HS-5 (cell line): ENCODE measurements at regions not wholly inside any gene's neighbourhood (a gene's known extent, or its start where the extent isn't known, plus 50 kb on each side); places are given as distances from the start of the nearest gene placed in this dataset.
"Not testable (repeated sequence)": the region's sequence is repeated elsewhere in the genome, so short reads cannot be mapped to it uniquely, and the experiment has no call there.

ENCODE experiments used
- DNase-seq: peaks from one replicate; pipeline ENCODE4 v3.0.0-alpha.2; 2012; ENCODE audit warnings: low read depth

DNA sequence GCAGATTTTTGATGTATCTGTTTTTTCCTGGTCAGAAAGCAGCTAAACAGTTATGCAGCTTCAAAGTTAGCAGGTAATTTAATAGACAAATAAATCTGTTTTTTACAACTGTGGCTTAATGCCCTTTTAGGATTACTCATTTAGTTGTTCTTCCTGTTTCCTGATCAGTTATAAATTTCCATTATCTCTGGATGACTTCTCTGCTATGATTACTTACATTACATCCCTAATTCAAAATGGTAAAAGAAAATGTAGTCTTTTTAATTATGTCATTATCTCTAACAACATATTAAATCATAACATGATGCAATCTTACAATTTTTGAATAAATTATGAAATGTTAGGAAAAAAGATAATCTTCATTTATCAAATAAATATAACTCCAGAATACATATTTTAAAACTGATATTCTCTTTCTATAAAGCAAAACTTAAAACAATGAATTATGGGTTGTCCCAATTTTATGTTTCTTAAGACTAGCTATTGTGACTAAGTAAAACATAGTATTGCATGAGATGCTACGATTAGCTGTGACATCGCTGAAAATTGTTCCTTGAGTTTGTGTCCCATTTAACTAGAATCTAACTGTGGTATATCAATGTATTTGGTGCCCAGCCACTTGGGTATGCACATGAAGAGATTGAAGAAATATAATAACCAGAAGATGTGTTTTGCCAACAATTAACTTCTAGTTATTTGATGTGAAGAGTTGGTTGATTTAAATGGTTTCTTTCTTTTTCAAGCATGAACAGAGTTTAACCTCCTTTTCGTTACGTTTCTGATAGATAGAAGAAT is 605.3 kb upstream of the SPRY2 start:
- DNase-seq, result no peak

DNA sequence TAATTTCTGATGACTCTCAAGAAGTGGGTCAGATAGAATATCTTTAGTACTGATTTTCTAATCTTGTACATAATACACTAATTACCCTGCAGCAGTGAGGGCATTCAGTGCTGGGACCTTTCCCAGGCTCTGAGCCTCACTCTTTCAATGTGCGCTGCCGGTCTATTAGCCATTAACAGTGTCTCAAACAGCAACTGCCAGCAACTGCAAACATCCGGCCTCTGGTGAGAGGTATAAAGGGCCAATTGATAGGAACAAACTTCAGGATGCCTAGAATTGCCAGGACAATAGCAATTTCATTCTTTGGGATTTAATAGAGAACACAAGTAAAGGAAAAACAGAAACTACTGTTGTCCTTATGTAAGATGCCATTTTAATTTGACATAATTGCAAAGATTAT is 604.4 kb upstream of the SPRY2 start:
- DNase-seq, result no peak

DNA sequence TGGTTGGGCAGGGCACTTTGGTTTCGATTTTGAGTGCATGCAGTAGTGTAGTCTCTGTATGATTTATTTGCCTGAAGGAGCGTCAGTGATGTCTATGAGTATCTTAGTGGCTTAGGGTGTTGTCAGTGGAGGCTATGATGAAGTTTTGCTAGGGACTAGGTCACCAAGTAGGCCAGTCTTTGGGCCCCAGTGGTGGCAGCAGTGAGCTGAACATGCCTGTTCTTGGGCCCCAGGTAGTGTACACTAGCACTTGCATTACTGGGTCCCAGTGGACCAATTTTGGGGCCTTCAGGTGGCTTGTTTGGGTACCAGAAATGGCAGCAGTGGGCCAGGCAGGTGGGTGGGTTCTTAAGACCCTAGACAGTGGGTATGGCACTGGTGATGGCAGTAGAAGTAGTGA is 598.7 kb upstream of the SPRY2 start:
- DNase-seq, result no peak

GRCh38 chr13:80931766-80932165 is 590.8 kb upstream of the SPRY2 start:
- no peak for DNase-seq

- DNase-seq, result no peak
These were observed 590.2 kb upstream of the SPRY2 start for GRCh38 chr13:80931118-80931517.

GRCh38 chr13:80928241-80928640 is 587.3 kb upstream of the SPRY2 start:
- no peak for DNase-seq

DNA sequence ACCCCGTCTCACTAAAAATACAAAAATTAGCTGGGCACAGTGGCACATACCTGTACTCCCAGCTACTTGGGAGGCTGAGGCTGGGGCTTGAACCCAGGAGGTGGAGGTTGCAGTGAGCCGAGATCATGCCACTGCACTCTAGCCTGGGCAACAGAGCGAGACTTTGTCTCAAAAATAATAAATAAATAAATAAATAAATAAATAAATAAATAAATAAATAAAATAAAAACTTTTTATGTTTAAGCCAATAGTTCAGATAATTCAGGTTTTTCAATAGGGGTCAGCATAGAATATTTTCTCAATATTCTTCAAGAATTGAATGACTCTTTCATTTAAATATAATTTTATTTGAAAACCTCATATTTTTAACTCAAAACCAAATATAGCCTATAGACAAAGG is 585.1 kb upstream of the SPRY2 start:
- not testable (repeated sequence) for DNase-seq

- peak; percentile 5 for DNase-seq
These were observed 583.7 kb upstream of the SPRY2 start for GRCh38 chr13:80924596-80924995.

DNA sequence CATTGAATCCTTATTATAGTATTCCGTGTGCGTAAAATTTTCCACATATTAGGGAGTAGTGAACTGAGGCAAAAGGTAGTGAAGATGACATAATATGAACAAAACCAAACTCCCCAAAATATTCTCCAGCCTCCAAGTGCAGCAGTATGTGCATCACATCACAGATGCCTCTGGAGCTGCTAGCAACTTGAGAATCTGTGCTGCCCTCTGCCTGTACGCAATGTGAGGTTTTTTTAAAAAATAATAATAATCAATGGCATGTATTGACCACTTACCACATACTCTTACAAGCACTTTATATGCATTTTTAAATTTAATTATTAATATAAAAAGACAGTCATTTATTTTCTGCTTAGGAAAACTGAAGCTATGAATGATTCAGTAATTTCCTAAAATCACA is 583.0 kb upstream of the SPRY2 start:
- DNase-seq, result no peak

- DNase-seq, result no peak
These were observed 581.0 kb upstream of the SPRY2 start for GRCh38 chr13:80921971-80922370.

GRCh38 chr13:80921541-80921940 is 580.6 kb upstream of the SPRY2 start:
- DNase-seq, result peak; percentile 38

DNA sequence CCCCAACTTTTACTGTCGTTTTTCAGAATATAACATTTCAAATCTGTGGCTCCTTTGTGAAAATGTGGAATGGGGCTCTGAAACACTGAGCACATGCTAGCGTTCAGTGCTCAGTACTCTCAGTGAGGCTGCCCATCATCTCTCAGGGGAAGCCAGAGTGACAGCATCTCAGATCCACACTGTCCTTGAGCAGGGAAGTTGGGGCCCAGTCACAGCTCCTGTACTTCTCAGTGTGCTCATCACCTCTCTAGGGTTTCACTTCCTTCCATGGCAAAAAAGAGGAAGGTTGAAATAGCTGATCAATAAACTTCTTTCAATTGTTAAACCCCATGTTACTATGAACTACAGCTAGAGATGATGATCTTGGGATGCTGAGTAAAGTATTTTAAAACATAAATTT is 565.9 kb upstream of the SPRY2 start:
- no peak for DNase-seq

DNA sequence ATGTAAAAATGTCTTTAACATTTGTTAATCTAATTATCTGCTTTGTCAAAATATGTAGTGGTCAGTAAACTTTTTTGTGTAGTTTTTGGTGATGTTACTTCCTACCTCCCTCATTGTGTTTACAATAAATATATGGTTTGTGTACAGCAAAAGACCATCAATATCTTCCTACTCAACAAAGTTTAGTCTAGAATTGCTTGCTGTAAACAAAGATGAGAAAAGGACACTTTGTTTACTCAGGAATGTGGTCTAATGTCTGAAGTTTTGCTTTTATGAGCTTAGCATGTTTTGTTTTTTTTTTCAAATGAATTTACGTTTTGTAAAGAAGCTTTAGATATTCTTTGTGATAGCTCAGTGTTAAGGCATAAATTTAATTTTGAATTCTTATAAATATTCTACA is 563.5 kb upstream of the SPRY2 start:
- no peak for DNase-seq

DNA sequence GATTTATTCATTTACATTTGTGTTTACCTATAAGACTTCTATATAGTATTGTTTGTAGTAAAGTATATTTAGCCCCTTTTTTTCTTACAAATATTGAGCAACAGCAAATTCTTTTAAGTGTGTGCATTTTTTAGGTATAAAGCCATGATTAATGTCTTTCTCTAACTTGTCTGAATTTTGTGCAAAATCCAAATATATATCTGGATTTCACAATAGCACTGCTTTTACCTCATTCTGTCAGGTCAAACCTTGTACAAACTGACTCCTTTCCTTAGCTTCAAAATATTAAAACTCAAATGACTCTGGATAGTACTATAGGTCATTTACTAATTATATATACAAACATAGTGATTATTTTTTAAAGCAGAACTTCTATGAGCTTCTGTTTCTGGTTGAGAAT is 563.0 kb upstream of the SPRY2 start:
- DNase-seq, result no peak

- DNase-seq, result no peak
These were observed 560.6 kb upstream of the SPRY2 start for GRCh38 chr13:80901530-80901929.

GRCh38 chr13:80901111-80901510 is 560.2 kb upstream of the SPRY2 start:
- no peak for DNase-seq

GRCh38 chr13:80900561-80900960 is 559.6 kb upstream of the SPRY2 start:
- no peak for DNase-seq

DNA sequence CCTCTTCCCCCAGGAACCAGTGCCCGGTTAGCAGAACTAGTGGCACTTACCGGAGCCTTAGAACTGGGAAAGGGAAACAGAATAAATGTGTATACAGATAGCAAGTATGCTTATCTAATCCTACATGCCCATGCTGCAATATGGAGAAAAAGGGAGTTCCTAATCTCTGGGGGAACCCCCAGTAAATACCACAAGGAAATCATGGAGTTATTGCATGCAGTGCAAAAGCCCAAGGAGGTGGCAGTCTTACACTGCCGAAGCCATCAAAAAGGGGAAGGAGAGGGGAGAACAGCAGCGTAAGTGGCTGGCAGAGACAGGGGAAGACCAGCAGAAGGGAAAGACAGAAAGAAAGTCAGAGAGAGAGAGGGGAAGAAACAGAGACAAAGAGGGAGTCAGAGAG is 556.7 kb upstream of the SPRY2 start:
- not testable (repeated sequence) for DNase-seq

DNA sequence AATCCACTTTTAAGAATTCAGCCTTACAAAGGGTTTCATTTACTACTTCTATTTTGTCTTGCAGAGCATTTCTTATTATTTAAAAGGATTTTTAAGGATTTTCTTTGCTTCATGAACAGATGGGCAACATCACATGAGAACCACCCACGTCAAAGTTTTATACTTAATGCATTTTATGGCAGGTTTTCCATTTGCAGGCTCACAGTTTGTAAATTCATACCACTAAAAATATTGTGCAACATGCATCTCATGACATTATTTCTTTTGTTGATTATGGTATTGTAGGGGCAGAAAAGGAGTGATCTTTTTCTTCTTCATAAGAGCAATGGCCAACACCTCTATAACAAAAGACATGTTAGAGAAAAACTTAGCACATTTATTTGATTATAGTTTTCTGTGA is 554.0 kb upstream of the SPRY2 start:
- no peak for DNase-seq

DNA sequence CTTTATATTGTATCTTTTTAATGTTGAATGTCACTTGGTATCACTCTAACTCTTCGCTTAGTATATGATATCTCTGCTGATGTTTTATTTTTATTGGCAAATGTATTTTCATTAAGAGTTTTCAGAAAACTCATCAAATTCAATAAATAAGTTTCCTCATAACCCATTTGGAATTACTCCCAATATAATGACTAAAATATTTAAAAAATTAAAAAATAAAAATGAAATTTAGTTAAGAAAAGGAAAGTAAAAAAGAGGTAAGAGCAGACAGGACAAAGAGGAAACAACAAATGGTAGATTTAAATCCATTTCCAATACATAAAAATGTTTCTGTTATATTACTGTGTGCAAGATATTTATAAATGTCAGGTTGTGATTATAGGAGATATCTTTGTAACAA is 548.9 kb upstream of the SPRY2 start:
- no peak for DNase-seq

GRCh38 chr13:80888390-80888789 is 547.5 kb upstream of the SPRY2 start:
- no peak for DNase-seq

- no peak for DNase-seq
These were observed 543.3 kb upstream of the SPRY2 start for GRCh38 chr13:80884056-80884785.

- DNase-seq, result no peak
These were observed 542.6 kb upstream of the SPRY2 start for GRCh38 chr13:80883545-80883944.
